ENCODE measurements at regions not wholly inside any gene's neighbourhood (a gene's known extent, or its start where the extent isn't known, plus 50 kb on each side); places are given as distances from the start of the nearest gene placed in this dataset.

GRCh38 chr12:125356111-125356510, 290.9 kb downstream of the AACS start:
- TF ChIP-seq GATA2 (IDR thresholded peaks at IDR 0.05; ENCODE audit: low read depth, low read length) = no peak
- no peak for TF ChIP-seq GATA3 (IDR thresholded peaks at IDR 0.05; ENCODE audit: low read depth, low read length)

Data from SH-SY5Y (cell line).